GM12864 (cell line): ENCODE measurements at regions not wholly inside any gene's neighbourhood (a gene's known extent, or its start where the extent isn't known, plus 50 kb on each side); places are given as distances from the start of the nearest gene placed in this dataset.

ENCODE experiments used
- DNase-seq: peaks from one replicate; pipeline ENCODE4 v3.0.0-alpha.2; 2011; ENCODE audit warnings: low read depth
- H3K4me3 ChIP-seq: 2 replicates; pipeline ENCODE4 v1.5.1; 2011; ENCODE audit warnings: mild to moderate bottlenecking, low read depth, low read length, control low read depth
- CTCF ChIP-seq: IDR thresholded peaks from 2 replicates; pipeline ENCODE4 v1.5.1; 2011; ENCODE audit warnings: low read depth, mild to moderate bottlenecking, moderate library complexity, low read length, control low read depth, inconsistent platforms; ENCODE audit errors: missing control alignments

DNA sequence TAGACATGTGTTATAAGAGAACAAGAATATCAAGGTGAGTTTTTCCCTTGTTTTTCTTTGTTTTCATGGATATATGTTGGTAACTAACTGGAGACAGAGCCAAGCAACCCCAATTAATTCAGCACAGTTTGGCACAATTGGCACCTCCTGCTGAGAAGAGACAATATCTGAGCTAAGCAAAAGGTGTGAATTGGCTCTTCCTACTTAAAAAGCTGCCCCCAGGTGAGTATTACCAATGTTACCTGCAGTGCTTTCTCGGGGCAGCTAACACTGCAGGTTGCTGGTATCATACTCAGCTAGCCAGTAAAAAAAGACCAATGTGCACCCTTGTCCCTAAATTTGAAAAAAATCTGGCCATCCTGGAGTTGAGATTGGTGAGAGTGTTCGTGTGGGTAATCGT, 871.2 kb upstream of the TENM3 start:
- no peak for DNase-seq
- no peak overlapping the region for H3K4me3 ChIP-seq
- no peak for TF ChIP-seq CTCF

DNA sequence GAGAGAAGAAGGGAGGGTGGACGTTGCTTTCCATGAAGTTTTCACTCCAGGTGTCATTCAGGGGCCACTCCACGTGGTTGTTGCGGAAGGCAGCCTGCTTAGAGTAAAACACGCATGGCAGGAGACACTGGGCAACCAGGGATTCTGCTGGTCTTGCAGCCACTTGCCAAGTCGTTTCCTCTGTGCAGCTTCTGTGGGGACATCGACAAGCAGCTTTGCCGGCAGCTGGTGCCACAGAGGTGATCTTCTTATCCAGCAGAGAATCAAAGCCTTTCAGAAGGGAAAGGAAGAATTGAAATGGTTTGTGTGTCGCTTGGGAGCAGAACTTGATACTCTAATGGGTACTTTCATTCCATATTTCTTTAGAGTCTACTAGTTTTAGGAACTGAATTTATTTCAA, 867.1 kb upstream of the TENM3 start:
- no peak for DNase-seq

DNA sequence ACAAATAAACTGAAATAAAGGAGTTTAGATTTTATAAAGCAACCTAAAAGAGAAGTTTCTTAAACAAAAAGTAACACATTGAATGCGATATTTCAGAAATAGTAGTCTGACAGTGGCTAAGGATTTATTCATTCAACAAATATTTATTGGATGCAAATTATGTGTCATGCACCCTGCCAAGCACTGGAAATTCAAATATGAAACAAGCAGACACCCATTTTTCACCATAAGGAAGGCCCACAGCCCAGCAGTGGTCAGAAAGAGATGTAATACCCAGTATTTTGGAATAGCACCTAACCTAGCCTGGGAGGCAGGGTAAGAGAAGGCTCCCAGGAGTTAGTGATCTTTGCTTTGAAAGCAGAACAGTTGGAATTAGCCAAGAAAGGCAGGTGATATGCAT, 855.1 kb upstream of the TENM3 start:
- no peak for TF ChIP-seq CTCF

More for the DNA sequence above, 867.1 kb upstream of the TENM3 start:
- no peak overlapping the region for H3K4me3 ChIP-seq
- no peak for TF ChIP-seq CTCF

GRCh38 chr4:181416966-181417365, 826.2 kb upstream of the TENM3 start:
- no peak for DNase-seq

More for the DNA sequence above, 855.1 kb upstream of the TENM3 start:
- DNase-seq = no peak
- H3K4me3 ChIP-seq = no peak overlapping the region

GRCh38 chr4:181418496-181418895, 824.7 kb upstream of the TENM3 start:
- DNase-seq = no peak
- no peak for TF ChIP-seq CTCF
- no peak overlapping the region for H3K4me3 ChIP-seq

More at GRCh38 chr4:181416966-181417365, 826.2 kb upstream of the TENM3 start:
- TF ChIP-seq CTCF = no peak
- H3K4me3 ChIP-seq = no peak overlapping the region

DNA sequence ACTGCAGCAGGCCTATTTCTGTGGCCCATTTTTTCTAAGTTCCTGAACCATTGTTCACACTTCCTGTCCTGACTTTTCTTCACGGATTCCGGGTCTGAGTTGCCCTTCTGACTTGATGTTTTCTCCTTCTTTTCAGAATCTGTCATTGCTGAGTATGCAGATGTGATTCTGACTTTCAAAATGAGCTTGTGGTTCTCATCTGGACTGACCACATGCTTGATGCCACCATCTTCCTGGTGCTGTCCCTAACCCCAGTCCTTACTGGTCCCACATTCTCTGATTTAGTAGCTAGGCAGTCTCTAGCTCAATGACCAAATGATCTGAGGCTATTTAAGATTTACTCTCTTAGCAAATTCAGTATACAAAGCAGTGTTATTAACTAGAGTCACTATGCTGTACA, 822.3 kb upstream of the TENM3 start:
- DNase-seq = no peak
- TF ChIP-seq CTCF = no peak

DNA sequence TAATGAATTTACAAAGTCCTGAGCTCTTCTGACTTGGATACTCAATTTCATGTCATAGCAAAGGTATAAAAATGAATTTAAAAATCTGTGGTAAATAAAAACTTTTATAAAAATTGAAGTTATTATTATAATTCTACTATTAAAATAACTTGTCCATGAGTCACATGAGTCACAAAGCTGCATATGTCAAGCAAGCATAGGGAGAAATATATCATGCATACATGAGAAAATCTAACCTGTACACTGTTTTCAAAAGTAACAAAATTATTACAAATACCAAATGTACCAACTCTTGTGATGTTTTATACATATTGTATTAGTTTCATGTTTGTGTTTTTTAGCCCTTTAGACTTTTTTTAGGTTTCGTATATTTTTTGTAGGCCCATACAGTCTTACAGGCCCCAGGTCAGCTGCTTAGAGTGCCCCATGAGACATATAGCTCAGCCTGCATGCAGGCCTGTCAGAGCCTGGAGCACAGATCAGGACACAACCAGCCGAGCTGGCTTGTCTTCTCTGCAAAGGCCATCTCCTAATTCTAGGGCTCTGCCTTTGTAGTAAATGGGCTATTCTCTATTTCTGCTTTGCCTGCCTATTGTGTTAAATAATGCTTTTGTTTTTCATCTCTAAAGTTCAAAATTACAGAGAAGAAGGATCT, 818.7 kb upstream of the TENM3 start:
- no peak for DNase-seq
- H3K4me3 ChIP-seq = no peak overlapping the region
- no peak for TF ChIP-seq CTCF

More for the DNA sequence above, 822.3 kb upstream of the TENM3 start:
- H3K4me3 ChIP-seq = no peak overlapping the region
